HG03108 (cell line): ENCODE measurements at regions not wholly inside any gene's neighbourhood (a gene's known extent, or its start where the extent isn't known, plus 50 kb on each side); places are given as distances from the start of the nearest gene placed in this dataset.
"Not testable (repeated sequence)": the region's sequence is repeated elsewhere in the genome, so short reads cannot be mapped to it uniquely, and the experiment has no call there.

Experiments used
- ATAC-seq: cut with Tn5 transposase; IDR thresholded peaks from one replicate; pipeline ENCODE4 v1.9.1; 2021; ENCODE audit warnings: moderate library complexity; ENCODE audit not compliant: unreplicated experiment

- no peak for ATAC-seq
These were observed 84.1 kb upstream of the RGPD4 start for GRCh38 chr2:107742460-107743027.

- ATAC-seq: no peak
These were observed 83.4 kb upstream of the RGPD4 start for GRCh38 chr2:107743274-107743673.

GRCh38 chr2:107745100-107745499 lies 81.6 kb upstream of the RGPD4 start:
- no peak for ATAC-seq

GRCh38 chr2:107746552-107747198 lies 80.0 kb upstream of the RGPD4 start:
- ATAC-seq: not testable (repeated sequence)

GRCh38 chr2:107747199-107747963 lies 79.3 kb upstream of the RGPD4 start:
- ATAC-seq: not testable (repeated sequence)

- no peak for ATAC-seq
These were observed 78.6 kb upstream of the RGPD4 start for GRCh38 chr2:107747964-107748583.

GRCh38 chr2:107751936-107752335 lies 74.8 kb upstream of the RGPD4 start:
- no peak for ATAC-seq

- ATAC-seq: not testable (repeated sequence)
These were observed 72.9 kb upstream of the RGPD4 start for GRCh38 chr2:107753806-107754205.

GRCh38 chr2:107757223-107757622 lies 69.5 kb upstream of the RGPD4 start:
- ATAC-seq: no peak

- ATAC-seq: no peak
These were observed 65.9 kb upstream of the RGPD4 start for GRCh38 chr2:107760620-107761364.

- no peak for ATAC-seq
These were observed 54.3 kb upstream of the RGPD4 start for GRCh38 chr2:107772353-107772752.

GRCh38 chr2:107775211-107775610 lies 51.5 kb upstream of the RGPD4 start:
- ATAC-seq: no peak

- no peak for ATAC-seq
These were observed 50.9 kb upstream of the RGPD4 start for GRCh38 chr2:107775791-107776190.

- no peak for ATAC-seq
These were observed 50.3 kb upstream of the RGPD4 start for GRCh38 chr2:107776362-107776761.
